ENCODE measurements at regions not wholly inside any gene's neighbourhood (a gene's known extent, or its start where the extent isn't known, plus 50 kb on each side); places are given as distances from the start of the nearest gene placed in this dataset.

- TF ChIP-seq FOXJ3 (CRISPR knock-in tag; IDR thresholded peaks at IDR 0.05) (no peak), REST (IDR thresholded peaks at IDR 0.05; ENCODE audit: low read depth, low read length) (no peak), CTCF (IDR thresholded peaks at IDR 0.05) (no peak), MEF2A (IDR thresholded peaks at IDR 0.05; ENCODE audit: borderline replicate concordance, low read depth) (no peak), MAX (IDR thresholded peaks at IDR 0.05; ENCODE audit: low read depth) (no peak), IRF3 (IDR thresholded peaks at IDR 0.05; ENCODE audit: low read depth, low read length) (no peak), POLR2AphosphoS5 (IDR thresholded peaks at IDR 0.05; ENCODE audit: low read depth, low read length) (no peak), USF1 (IDR thresholded peaks at IDR 0.05; ENCODE audit: borderline replicate concordance, low read depth) (no peak), FOSL2 (IDR thresholded peaks at IDR 0.05; ENCODE audit: borderline replicate concordance, low read depth) (no peak), MXI1 (IDR thresholded peaks at IDR 0.05; ENCODE audit: low read depth, low read length) (no peak), TAF1 (IDR thresholded peaks at IDR 0.05; ENCODE audit: borderline replicate concordance, low read depth, low read length) (no peak)
Measured at GRCh38 chr6:20310185-20310584, 91.5 kb upstream of the E2F3 start.

Data from SK-N-SH (cell line).